ENCODE measurements at regions not wholly inside any gene's neighbourhood (a gene's known extent, or its start where the extent isn't known, plus 50 kb on each side); places are given as distances from the start of the nearest gene placed in this dataset.

DNA sequence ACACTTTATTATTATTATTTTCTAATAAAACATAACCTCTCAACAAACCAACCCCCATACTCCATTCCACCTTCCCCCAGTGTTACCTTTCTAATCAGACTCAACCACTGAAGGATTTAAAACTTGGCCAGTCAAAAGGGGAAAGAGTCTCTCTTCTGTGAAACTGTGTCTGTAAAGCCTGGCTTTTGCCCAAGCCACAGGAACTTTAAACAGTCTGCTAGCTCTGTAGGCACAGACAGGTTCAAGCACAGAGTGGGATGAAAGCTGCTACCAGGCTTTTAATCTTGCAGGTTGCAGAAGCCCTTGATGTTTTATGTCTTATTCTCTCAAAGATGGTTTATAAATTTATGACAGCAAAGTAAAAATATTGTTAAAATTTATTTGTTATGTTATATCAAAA lies 585.7 kb downstream of the TENT5A start:
- TF ChIP-seq, protein P1, sequence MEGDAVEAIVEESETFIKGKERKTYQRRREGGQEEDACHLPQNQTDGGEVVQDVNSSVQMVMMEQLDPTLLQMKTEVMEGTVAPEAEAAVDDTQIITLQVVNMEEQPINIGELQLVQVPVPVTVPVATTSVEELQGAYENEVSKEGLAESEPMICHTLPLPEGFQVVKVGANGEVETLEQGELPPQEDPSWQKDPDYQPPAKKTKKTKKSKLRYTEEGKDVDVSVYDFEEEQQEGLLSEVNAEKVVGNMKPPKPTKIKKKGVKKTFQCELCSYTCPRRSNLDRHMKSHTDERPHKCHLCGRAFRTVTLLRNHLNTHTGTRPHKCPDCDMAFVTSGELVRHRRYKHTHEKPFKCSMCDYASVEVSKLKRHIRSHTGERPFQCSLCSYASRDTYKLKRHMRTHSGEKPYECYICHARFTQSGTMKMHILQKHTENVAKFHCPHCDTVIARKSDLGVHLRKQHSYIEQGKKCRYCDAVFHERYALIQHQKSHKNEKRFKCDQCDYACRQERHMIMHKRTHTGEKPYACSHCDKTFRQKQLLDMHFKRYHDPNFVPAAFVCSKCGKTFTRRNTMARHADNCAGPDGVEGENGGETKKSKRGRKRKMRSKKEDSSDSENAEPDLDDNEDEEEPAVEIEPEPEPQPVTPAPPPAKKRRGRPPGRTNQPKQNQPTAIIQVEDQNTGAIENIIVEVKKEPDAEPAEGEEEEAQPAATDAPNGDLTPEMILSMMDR (IDR thresholded peaks at IDR 0.05; ENCODE audit: control extremely low read depth in 1 of 3, insufficient read depth in 1 of 3, low read depth in 1 of 3, low read length in 3 of 3): no peak
- no peak for TF ChIP-seq JUND (IDR thresholded peaks at IDR 0.05; ENCODE audit: low read length)

Data from H1 (cell line).